ENCODE measurements at regions not wholly inside any gene's neighbourhood (a gene's known extent, or its start where the extent isn't known, plus 50 kb on each side); places are given as distances from the start of the nearest gene placed in this dataset.

- H3K79me2 ChIP-seq = no peaks in the 10 kb centered on the region
- no peaks in the 10 kb centered on the region for H3K36me3 ChIP-seq (replicated peaks; ENCODE audit: insufficient read depth, low read depth)
- H3K4me3 ChIP-seq = no peak overlapping the region
- no peaks in the 10 kb centered on the region for H4K20me1 ChIP-seq (ENCODE audit: insufficient read depth, poor library complexity, severe bottlenecking)
- TF ChIP-seq CTCF (IDR thresholded peaks at IDR 0.05; ENCODE audit: poor library complexity) (no peak), EZH2 (IDR thresholded peaks at IDR 0.05; ENCODE audit: borderline replicate concordance) (no peak), EZH2phosphoT487 (IDR thresholded peaks at IDR 0.05; ENCODE audit: low read depth, severe bottlenecking, unreplicated experiment) (no peak)
- no peaks in the 10 kb centered on the region for H3K9me2 ChIP-seq (replicated peaks; ENCODE audit: insufficient read depth)
- 80% methylated on average over 14 of the region's 14 CpGs for WGBS (ENCODE audit: low lambda C conversion rate, missing lambda C conversion rate)
- DNase-seq (ENCODE audit: low spot score) = no peak
- no peaks in the 10 kb centered on the region for H3K27me3 ChIP-seq
- H3K9me3 ChIP-seq (ENCODE audit: low read depth) = no peaks in the 10 kb centered on the region
- no peak overlapping the region for H3K4me2 ChIP-seq
- H2AFZ ChIP-seq = no peak overlapping the region
- H3K27ac ChIP-seq = no peak overlapping the region
- H3K4me1 ChIP-seq (ENCODE audit: insufficient read depth) = no peaks in the 10 kb centered on the region
These were observed 308.1 kb downstream of the LIG4 start for GRCh38 chr13:107907065-107907805.

- no peaks in the 10 kb centered on the region for H3K4me1 ChIP-seq (ENCODE audit: insufficient read depth)
- H3K9me3 ChIP-seq (ENCODE audit: low read depth) = no peaks in the 10 kb centered on the region
- no peak overlapping the region for H2AFZ ChIP-seq
- H4K20me1 ChIP-seq (ENCODE audit: insufficient read depth, poor library complexity, severe bottlenecking) = no peaks in the 10 kb centered on the region
- H3K79me2 ChIP-seq = no peaks in the 10 kb centered on the region
- no peaks in the 10 kb centered on the region for H3K27me3 ChIP-seq
- no peak overlapping the region for H3K4me3 ChIP-seq
- no peaks in the 10 kb centered on the region for H3K9me2 ChIP-seq (replicated peaks; ENCODE audit: insufficient read depth)
- TF ChIP-seq EZH2 (IDR thresholded peaks at IDR 0.05; ENCODE audit: borderline replicate concordance) = no peak
- TF ChIP-seq CTCF (IDR thresholded peaks at IDR 0.05; ENCODE audit: poor library complexity) = no peak
- no peak for TF ChIP-seq EZH2phosphoT487 (IDR thresholded peaks at IDR 0.05; ENCODE audit: low read depth, severe bottlenecking, unreplicated experiment)
- H3K4me2 ChIP-seq = no peak overlapping the region
- WGBS (ENCODE audit: low lambda C conversion rate, missing lambda C conversion rate) = 87% methylated on average over 5 of the region's 5 CpGs
- no peak for DNase-seq (ENCODE audit: low spot score)
- H3K36me3 ChIP-seq (replicated peaks; ENCODE audit: insufficient read depth, low read depth) = no peaks in the 10 kb centered on the region
- no peak overlapping the region for H3K27ac ChIP-seq
These were observed 309.2 kb downstream of the LIG4 start for GRCh38 chr13:107906131-107906530.

GRCh38 chr13:107901996-107902562 is 313.3 kb downstream of the LIG4 start:
- Histone ChIP-seq H3K4me2 (no peak overlapping the region), H3K9me2 (replicated peaks; ENCODE audit: insufficient read depth) (no peaks in the 10 kb centered on the region), H3K4me1 (ENCODE audit: insufficient read depth) (no peaks in the 10 kb centered on the region), H2AFZ (no peak overlapping the region), H3K27me3 (no peaks in the 10 kb centered on the region), H3K9me3 (ENCODE audit: low read depth) (no peaks in the 10 kb centered on the region), H3K27ac (no peak overlapping the region), H3K4me3 (no peak overlapping the region), H3K36me3 (replicated peaks; ENCODE audit: insufficient read depth, low read depth) (no peaks in the 10 kb centered on the region), H3K79me2 (no peaks in the 10 kb centered on the region), H4K20me1 (ENCODE audit: insufficient read depth, poor library complexity, severe bottlenecking) (no peaks in the 10 kb centered on the region)
- WGBS (ENCODE audit: low lambda C conversion rate, missing lambda C conversion rate) = 73% methylated on average over 3 of the region's 3 CpGs
- DNase-seq (ENCODE audit: low spot score) = no peak
- TF ChIP-seq CTCF (IDR thresholded peaks at IDR 0.05; ENCODE audit: poor library complexity) (no peak), EZH2 (IDR thresholded peaks at IDR 0.05; ENCODE audit: borderline replicate concordance) (no peak), EZH2phosphoT487 (IDR thresholded peaks at IDR 0.05; ENCODE audit: low read depth, severe bottlenecking, unreplicated experiment) (no peak)

Data from hepatocyte (in vitro differentiated cells).